GM12878 (cell line): ENCODE measurements at regions not wholly inside any gene's neighbourhood (a gene's known extent, or its start where the extent isn't known, plus 50 kb on each side); places are given as distances from the start of the nearest gene placed in this dataset.

Experiments used
- BACH1 ChIP-seq: fragments of 450-650 bp; IDR thresholded peaks from 2 replicates; pipeline ENCODE4 v1.6.1; 2017; ENCODE audit warnings: mild to moderate bottlenecking, borderline replicate concordance
- BCL11A ChIP-seq: IDR thresholded peaks from 2 replicates; pipeline ENCODE4 v1.6.1; 2011; ENCODE audit warnings: low read depth, low read length
- BCL3 ChIP-seq: IDR thresholded peaks from 2 replicates; pipeline ENCODE4 v1.6.1; 2011; ENCODE audit warnings: borderline replicate concordance, low read depth, mild to moderate bottlenecking, moderate library complexity, low read length; ENCODE audit not compliant: insufficient read depth, poor library complexity, severe bottlenecking
- CHD2 ChIP-seq: IDR thresholded peaks from 2 replicates; pipeline ENCODE4 v1.6.1; 2011; ENCODE audit warnings: low read depth, low read length, improper control_type of control experiment, borderline replicate concordance
- CREM ChIP-seq: IDR thresholded peaks from 2 replicates; pipeline ENCODE4 v1.6.1; 2014; ENCODE audit warnings: antibody characterized with exemption, low read depth
- DPF2 ChIP-seq: fragments of 450-650 bp; IDR thresholded peaks from 2 replicates; pipeline ENCODE4 v1.6.1; 2017; ENCODE audit warnings: mild to moderate bottlenecking
- E2F8 ChIP-seq: fragments of 450-650 bp; IDR thresholded peaks from 2 replicates; pipeline ENCODE4 v1.6.1; 2018; ENCODE audit warnings: mild to moderate bottlenecking, low read depth, moderate library complexity; ENCODE audit not compliant: partially characterized antibody
- EP300 ChIP-seq, 2 experiments: fragments of 150-350 bp in 1 of 2; IDR thresholded peaks; 2 replicates each; pipeline ENCODE4 v1.6.1; 2011 to 2012; ENCODE audit warnings: low read depth in 2 of 2, low read length in 2 of 2, borderline replicate concordance in 1 of 2, improper control_type of control experiment in 1 of 2, inconsistent platforms in 1 of 2; ENCODE audit not compliant: control insufficient read depth in 1 of 2
- HDGF ChIP-seq: fragments of 450-650 bp; IDR thresholded peaks from 2 replicates; pipeline ENCODE4 v1.6.1; 2016; ENCODE audit warnings: antibody characterized with exemption
- IKZF2 ChIP-seq, 2 experiments: fragments of 450-650 bp; IDR thresholded peaks; 2 replicates each; pipeline ENCODE4 v1.6.1; 2017; ENCODE audit warnings: mild to moderate bottlenecking in 2 of 2, moderate library complexity in 2 of 2
- JUNB ChIP-seq: IDR thresholded peaks from 2 replicates; pipeline ENCODE4 v1.6.1; 2016; ENCODE audit warnings: antibody characterized with exemption, mild to moderate bottlenecking
- MEF2B ChIP-seq: fragments of 450-650 bp; IDR thresholded peaks from 2 replicates; pipeline ENCODE4 v1.6.1; 2018; ENCODE audit warnings: mild to moderate bottlenecking, moderate library complexity; ENCODE audit not compliant: partially characterized antibody, poor library complexity, severe bottlenecking
- MTA2 ChIP-seq: fragments of 450-650 bp; IDR thresholded peaks from 2 replicates; pipeline ENCODE4 v1.6.1; 2016; ENCODE audit warnings: low read depth, mild to moderate bottlenecking, moderate library complexity
- NFIC ChIP-seq: IDR thresholded peaks from 2 replicates; pipeline ENCODE4 v1.6.1; 2012; ENCODE audit warnings: low read depth, mild to moderate bottlenecking, inconsistent platforms, low read length, moderate library complexity
- POU2F2 ChIP-seq: IDR thresholded peaks from 3 replicates; pipeline ENCODE4 v1.6.1; 2011; ENCODE audit warnings: low read depth, mild to moderate bottlenecking, low read length, borderline replicate concordance
- RAD51 ChIP-seq: fragments of 450-650 bp; IDR thresholded peaks from 2 replicates; pipeline ENCODE4 v1.6.1; 2016; ENCODE audit warnings: moderate library complexity, mild to moderate bottlenecking, inconsistent platforms
- RELA ChIP-seq: fragments of 450-650 bp; IDR thresholded peaks from 2 replicates; pipeline ENCODE4 v1.8.0; 2014; ENCODE audit warnings: borderline replicate concordance; ENCODE audit not compliant: partially characterized antibody
- SPI1 ChIP-seq: IDR thresholded peaks from 2 replicates; pipeline ENCODE4 v1.6.1; 2011; ENCODE audit warnings: low read depth, mild to moderate bottlenecking, low read length, moderate library complexity, borderline replicate concordance; ENCODE audit not compliant: insufficient read depth
- STAT1 ChIP-seq: fragments of 450-650 bp; conservative IDR thresholded peaks from 2 replicates; pipeline ENCODE4 v1.6.1; 2014; ENCODE audit warnings: antibody characterized with exemption, mild to moderate bottlenecking
- USF2 ChIP-seq: IDR thresholded peaks from 2 replicates; pipeline ENCODE4 v1.6.1; 2011; ENCODE audit warnings: low read depth, low read length, improper control_type of control experiment, borderline replicate concordance
- TF ChIP-seq, protein P1 (sequence below): fragments of 450-650 bp; IDR thresholded peaks from 2 replicates; pipeline ENCODE4 v1.6.1; 2017; ENCODE audit warnings: mild to moderate bottlenecking, moderate library complexity

DNA sequence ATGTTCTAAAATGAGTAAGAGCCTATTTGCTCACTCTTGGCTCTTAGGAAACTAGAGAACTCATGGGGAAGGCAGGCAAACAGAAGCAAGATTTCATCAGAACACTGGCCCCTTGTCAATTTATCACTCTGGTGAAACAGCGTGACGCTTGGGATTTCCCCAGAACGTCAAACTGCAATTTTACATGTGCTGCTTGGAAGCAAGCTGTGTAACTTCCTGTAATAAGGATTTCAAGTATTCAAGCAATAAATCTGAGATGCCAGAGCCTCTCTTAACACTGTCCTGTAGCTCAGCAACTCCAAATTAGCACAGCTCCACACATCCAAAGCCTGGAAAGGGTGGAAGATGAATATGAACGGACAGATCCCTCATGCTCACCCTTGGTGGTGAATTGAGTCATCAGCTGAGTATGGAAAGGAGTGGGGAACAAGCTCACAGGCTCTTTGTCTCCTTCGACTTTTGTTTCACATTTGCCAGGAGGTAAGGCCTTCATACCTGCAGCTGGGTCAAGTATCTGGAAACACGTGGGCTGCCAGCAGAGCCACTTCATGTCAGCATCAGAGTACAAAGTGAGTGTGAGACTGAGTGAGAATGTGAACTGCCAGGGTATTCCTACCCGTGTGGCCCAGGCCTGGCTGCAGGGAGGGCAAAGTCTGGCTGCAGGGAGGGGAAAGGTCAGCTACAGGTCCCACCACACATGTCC is 140.4 kb upstream of the NAMPT start (continued):
- TF ChIP-seq BCL3: no peak
- peak; percentile 66; the same call in 1 of the 2 replicates for TF ChIP-seq BCL11A
- TF ChIP-seq RELA: peak; percentile 97
- peak; percentile 95 for TF ChIP-seq CREM
- TF ChIP-seq BACH1: no peak; the same call in none of the 2 replicates
- no peak for TF ChIP-seq STAT1
- TF ChIP-seq, protein P1, sequence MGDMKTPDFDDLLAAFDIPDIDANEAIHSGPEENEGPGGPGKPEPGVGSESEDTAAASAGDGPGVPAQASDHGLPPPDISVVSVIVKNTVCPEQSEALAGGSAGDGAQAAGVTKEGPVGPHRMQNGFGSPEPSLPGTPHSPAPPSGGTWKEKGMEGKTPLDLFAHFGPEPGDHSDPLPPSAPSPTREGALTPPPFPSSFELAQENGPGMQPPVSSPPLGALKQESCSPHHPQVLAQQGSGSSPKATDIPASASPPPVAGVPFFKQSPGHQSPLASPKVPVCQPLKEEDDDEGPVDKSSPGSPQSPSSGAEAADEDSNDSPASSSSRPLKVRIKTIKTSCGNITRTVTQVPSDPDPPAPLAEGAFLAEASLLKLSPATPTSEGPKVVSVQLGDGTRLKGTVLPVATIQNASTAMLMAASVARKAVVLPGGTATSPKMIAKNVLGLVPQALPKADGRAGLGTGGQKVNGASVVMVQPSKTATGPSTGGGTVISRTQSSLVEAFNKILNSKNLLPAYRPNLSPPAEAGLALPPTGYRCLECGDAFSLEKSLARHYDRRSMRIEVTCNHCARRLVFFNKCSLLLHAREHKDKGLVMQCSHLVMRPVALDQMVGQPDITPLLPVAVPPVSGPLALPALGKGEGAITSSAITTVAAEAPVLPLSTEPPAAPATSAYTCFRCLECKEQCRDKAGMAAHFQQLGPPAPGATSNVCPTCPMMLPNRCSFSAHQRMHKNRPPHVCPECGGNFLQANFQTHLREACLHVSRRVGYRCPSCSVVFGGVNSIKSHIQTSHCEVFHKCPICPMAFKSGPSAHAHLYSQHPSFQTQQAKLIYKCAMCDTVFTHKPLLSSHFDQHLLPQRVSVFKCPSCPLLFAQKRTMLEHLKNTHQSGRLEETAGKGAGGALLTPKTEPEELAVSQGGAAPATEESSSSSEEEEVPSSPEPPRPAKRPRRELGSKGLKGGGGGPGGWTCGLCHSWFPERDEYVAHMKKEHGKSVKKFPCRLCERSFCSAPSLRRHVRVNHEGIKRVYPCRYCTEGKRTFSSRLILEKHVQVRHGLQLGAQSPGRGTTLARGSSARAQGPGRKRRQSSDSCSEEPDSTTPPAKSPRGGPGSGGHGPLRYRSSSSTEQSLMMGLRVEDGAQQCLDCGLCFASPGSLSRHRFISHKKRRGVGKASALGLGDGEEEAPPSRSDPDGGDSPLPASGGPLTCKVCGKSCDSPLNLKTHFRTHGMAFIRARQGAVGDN: peak; percentile 92
- TF ChIP-seq EP300 (IDR thresholded peaks at IDR 0.05; ENCODE audit: borderline replicate concordance in 1 of 2, control insufficient read depth in 1 of 2, low read depth in 2 of 2, low read length in 2 of 2): peak; percentile 83 to 85
- no peak; the same call in none of the 2 replicates for TF ChIP-seq RAD51
- no peak for TF ChIP-seq HDGF
- peak; percentile 75 for TF ChIP-seq NFIC
- peak; percentile 73 for TF ChIP-seq JUNB
- TF ChIP-seq MEF2B: no peak
- peak; percentile 92 for TF ChIP-seq DPF2
- TF ChIP-seq SPI1: no peak
- no peak; the same call in 1 of the 2 replicates for TF ChIP-seq USF2
- peak; percentile 89 for TF ChIP-seq POU2F2
- peak; percentile 28; the same call in 1 of the 2 replicates for TF ChIP-seq CHD2
- TF ChIP-seq E2F8: no peak
- peak; percentile 87 to 88 for TF ChIP-seq IKZF2 (IDR thresholded peaks at IDR 0.05)
- peak; percentile 83 for TF ChIP-seq MTA2
